ENCODE measurements at regions not wholly inside any gene's neighbourhood (a gene's known extent, or its start where the extent isn't known, plus 50 kb on each side); places are given as distances from the start of the nearest gene placed in this dataset.

DNA sequence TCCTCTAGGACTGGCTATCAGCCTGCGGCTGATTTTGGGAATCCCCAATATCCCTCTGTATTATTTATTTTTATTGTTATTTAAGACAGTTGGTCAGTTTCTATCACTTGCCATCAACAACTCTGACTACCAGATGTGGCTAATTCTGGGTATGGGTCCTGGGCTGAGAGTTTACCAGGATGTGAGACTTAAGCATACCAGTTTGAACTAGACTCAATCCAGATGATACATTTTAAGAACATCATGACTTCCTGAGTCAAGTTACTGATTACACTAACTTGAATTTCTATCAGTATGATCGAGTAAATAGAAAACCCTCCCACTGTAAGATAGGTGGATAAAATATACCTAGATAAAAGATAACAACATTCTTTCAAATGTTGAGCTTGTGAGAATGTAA, 634.0 kb downstream of the MAT2B start:
- TF ChIP-seq EGR1 (IDR thresholded peaks at IDR 0.05; ENCODE audit: low read depth in 2 of 2) (no peak), SP1 (IDR thresholded peaks at IDR 0.05) (no peak), JUND (IDR thresholded peaks at IDR 0.05) (no peak), HNF4A (conservative IDR thresholded peaks at IDR 0.05) (no peak), REST (IDR thresholded peaks at IDR 0.05) (no peak), FOXA2 (IDR thresholded peaks at IDR 0.05) (no peak), FOXA1 (IDR thresholded peaks at IDR 0.05) (no peak), RAD21 (IDR thresholded peaks at IDR 0.05) (no peak), GABPA (IDR thresholded peaks at IDR 0.05 in 1 of 2, conservative IDR thresholded peaks at IDR 0.05 in 1 of 2) (no peak), TAF1 (conservative IDR thresholded peaks at IDR 0.05) (no peak), NR2F2 (IDR thresholded peaks at IDR 0.05) (no peak), HNF4G (IDR thresholded peaks at IDR 0.05) (no peak), YY1 (IDR thresholded peaks at IDR 0.05) (no peak)
- TF ChIP-seq, protein P1, sequence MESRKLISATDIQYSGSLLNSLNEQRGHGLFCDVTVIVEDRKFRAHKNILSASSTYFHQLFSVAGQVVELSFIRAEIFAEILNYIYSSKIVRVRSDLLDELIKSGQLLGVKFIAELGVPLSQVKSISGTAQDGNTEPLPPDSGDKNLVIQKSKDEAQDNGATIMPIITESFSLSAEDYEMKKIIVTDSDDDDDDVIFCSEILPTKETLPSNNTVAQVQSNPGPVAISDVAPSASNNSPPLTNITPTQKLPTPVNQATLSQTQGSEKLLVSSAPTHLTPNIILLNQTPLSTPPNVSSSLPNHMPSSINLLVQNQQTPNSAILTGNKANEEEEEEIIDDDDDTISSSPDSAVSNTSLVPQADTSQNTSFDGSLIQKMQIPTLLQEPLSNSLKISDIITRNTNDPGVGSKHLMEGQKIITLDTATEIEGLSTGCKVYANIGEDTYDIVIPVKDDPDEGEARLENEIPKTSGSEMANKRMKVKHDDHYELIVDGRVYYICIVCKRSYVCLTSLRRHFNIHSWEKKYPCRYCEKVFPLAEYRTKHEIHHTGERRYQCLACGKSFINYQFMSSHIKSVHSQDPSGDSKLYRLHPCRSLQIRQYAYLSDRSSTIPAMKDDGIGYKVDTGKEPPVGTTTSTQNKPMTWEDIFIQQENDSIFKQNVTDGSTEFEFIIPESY (IDR thresholded peaks at IDR 0.05), result no peak
- TF ChIP-seq, protein P2, sequence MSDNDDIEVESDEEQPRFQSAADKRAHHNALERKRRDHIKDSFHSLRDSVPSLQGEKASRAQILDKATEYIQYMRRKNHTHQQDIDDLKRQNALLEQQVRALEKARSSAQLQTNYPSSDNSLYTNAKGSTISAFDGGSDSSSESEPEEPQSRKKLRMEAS (IDR thresholded peaks at IDR 0.05), result no peak
- TF ChIP-seq, protein P3, sequence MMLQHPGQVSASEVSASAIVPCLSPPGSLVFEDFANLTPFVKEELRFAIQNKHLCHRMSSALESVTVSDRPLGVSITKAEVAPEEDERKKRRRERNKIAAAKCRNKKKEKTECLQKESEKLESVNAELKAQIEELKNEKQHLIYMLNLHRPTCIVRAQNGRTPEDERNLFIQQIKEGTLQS (IDR thresholded peaks at IDR 0.05), result no peak
- 77% methylated on average over 2 of the region's 2 CpGs for WGBS
- Histone ChIP-seq H3K4me3 (ENCODE audit: low read depth in 1 of 3, low read length in 3 of 3) (no peak overlapping the region), H3K9me3 (ENCODE audit: control insufficient read depth in 4 of 4, low read length in 3 of 4) (no peaks in the 10 kb centered on the region), H3K4me1 (ENCODE audit: control insufficient read depth in 4 of 4, insufficient read depth in 4 of 4, low read length in 3 of 4) (no peaks in the 10 kb centered on the region), H3K27ac (ENCODE audit: low read depth in 1 of 2, low read length in 2 of 2) (no peak overlapping the region), H3K9ac (ENCODE audit: low read depth in 1 of 2, low read length in 2 of 2) (no peak overlapping the region), H3K36me3 (ENCODE audit: control insufficient read depth in 4 of 4, insufficient read depth in 3 of 4, low read depth in 1 of 4, low read length in 3 of 4) (no peaks in the 10 kb centered on the region), H3K27me3 (ENCODE audit: control insufficient read depth in 4 of 4, insufficient read depth in 4 of 4, low read length in 3 of 4) (no peaks in the 10 kb centered on the region)
- no peak for DNase-seq (ENCODE audit: low spot score)

DNA sequence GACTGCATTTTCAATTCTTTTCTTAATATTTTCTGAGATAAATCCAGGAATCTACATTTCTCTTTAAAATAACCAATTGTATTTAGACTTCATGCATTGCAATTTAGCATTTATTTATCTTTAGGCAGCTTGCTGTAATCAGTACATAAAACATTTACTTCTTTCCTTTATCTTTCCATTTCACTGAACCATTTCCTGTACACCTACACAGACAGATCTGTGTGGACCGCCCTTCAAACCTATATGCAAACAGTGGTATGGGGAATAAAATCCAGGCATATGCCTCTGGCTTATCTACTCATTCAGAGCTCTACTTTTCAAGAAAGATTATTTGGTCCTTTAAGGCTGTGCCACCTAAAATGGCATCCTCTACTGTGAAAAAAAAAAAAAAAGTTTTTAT, 640.0 kb downstream of the MAT2B start:
- WGBS, result 55% methylated on average over 1 of the region's 1 CpG
- no peaks in the 10 kb centered on the region for H3K9me3 ChIP-seq (ENCODE audit: control insufficient read depth in 4 of 4, low read length in 3 of 4)
- no peak overlapping the region for H3K4me3 ChIP-seq (ENCODE audit: low read depth in 1 of 3, low read length in 3 of 3)
- H3K36me3 ChIP-seq (ENCODE audit: control insufficient read depth in 4 of 4, insufficient read depth in 3 of 4, low read depth in 1 of 4, low read length in 3 of 4), result no peaks in the 10 kb centered on the region
- H3K9ac ChIP-seq (ENCODE audit: low read depth in 1 of 2, low read length in 2 of 2), result no peak overlapping the region
- no peak for DNase-seq (ENCODE audit: low spot score)
- H3K27ac ChIP-seq (ENCODE audit: low read depth in 1 of 2, low read length in 2 of 2), result no peak overlapping the region
- H3K27me3 ChIP-seq (ENCODE audit: control insufficient read depth in 4 of 4, insufficient read depth in 4 of 4, low read length in 3 of 4), result no peaks in the 10 kb centered on the region
- no peaks in the 10 kb centered on the region for H3K4me1 ChIP-seq (ENCODE audit: control insufficient read depth in 4 of 4, insufficient read depth in 4 of 4, low read length in 3 of 4)
- TF ChIP-seq TAF1 (conservative IDR thresholded peaks at IDR 0.05) (no peak), FOXA2 (IDR thresholded peaks at IDR 0.05) (no peak), HNF4G (IDR thresholded peaks at IDR 0.05) (no peak), JUND (IDR thresholded peaks at IDR 0.05) (no peak), HNF4A (conservative IDR thresholded peaks at IDR 0.05) (no peak), GABPA (IDR thresholded peaks at IDR 0.05 in 1 of 2, conservative IDR thresholded peaks at IDR 0.05 in 1 of 2) (no peak), NR2F2 (IDR thresholded peaks at IDR 0.05) (no peak), RAD21 (IDR thresholded peaks at IDR 0.05) (no peak), SP1 (IDR thresholded peaks at IDR 0.05) (no peak), REST (IDR thresholded peaks at IDR 0.05) (no peak)
- TF ChIP-seq, protein P4, sequence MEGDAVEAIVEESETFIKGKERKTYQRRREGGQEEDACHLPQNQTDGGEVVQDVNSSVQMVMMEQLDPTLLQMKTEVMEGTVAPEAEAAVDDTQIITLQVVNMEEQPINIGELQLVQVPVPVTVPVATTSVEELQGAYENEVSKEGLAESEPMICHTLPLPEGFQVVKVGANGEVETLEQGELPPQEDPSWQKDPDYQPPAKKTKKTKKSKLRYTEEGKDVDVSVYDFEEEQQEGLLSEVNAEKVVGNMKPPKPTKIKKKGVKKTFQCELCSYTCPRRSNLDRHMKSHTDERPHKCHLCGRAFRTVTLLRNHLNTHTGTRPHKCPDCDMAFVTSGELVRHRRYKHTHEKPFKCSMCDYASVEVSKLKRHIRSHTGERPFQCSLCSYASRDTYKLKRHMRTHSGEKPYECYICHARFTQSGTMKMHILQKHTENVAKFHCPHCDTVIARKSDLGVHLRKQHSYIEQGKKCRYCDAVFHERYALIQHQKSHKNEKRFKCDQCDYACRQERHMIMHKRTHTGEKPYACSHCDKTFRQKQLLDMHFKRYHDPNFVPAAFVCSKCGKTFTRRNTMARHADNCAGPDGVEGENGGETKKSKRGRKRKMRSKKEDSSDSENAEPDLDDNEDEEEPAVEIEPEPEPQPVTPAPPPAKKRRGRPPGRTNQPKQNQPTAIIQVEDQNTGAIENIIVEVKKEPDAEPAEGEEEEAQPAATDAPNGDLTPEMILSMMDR (IDR thresholded peaks at IDR 0.05; ENCODE audit: low read depth, low read length, missing input control), result no peak
- TF ChIP-seq, protein P1 (IDR thresholded peaks at IDR 0.05), result no peak
- TF ChIP-seq, protein P3 (IDR thresholded peaks at IDR 0.05), result no peak
- TF ChIP-seq, protein P2 (IDR thresholded peaks at IDR 0.05), result no peak

Data from liver (tissue), 8 donors.